IMR-90 (cell line): ENCODE measurements at regions not wholly inside any gene's neighbourhood (a gene's known extent, or its start where the extent isn't known, plus 50 kb on each side); places are given as distances from the start of the nearest gene placed in this dataset.

Experiments
- ATAC-seq: fragments of 200-7000 bp; cut with Tn5 transposase; 2 replicates; pipeline ENCODE4 v1.9.1; 2020; ENCODE audit warnings: low read depth, mild to moderate bottlenecking, moderate library complexity
- BruUV-seq: library from RNA; stranded (reverse); fragments of 400-500 nt; replicated peaks from 2 replicates; lab custom pipeline; 2021; lab: Mats Ljungman, UMichigan
- CTCF ChIA-PET: fragments of 300-600 bp; formaldehyde crosslinking; extraction: SDS; loops from one replicate; lab custom pipeline; 2021; ENCODE audit warnings: antibody characterized with exemption; lab: Yijun Ruan, JAX
- POLR2A ChIA-PET: fragments of 300-600 bp; sonication (Branson Sonifier 250); formaldehyde crosslinking; loops from one replicate; lab custom pipeline; 2022; ENCODE audit warnings: antibody characterized with exemption; ENCODE audit not compliant: unreplicated experiment; lab: Charles Lee
- DNase-seq: peaks from one replicate; pipeline ENCODE4 v3.0.0; 2013
- H2AFZ ChIP-seq: replicated peaks from 2 replicates; pipeline ENCODE3; 2013; ENCODE audit warnings: low read length, mild to moderate bottlenecking; ENCODE audit not compliant: poor library complexity
- H2AK5ac ChIP-seq: 2 replicates; pipeline ENCODE4 v1.6.1; 2013; ENCODE audit warnings: low read depth, low read length, inconsistent platforms
- H2AK9ac ChIP-seq: replicated peaks from 2 replicates; pipeline ENCODE3; 2013; ENCODE audit warnings: mild to moderate bottlenecking, low read depth, low read length, moderate library complexity; ENCODE audit not compliant: poor library complexity
- H2BK120ac ChIP-seq: 2 replicates; pipeline ENCODE4 v1.6.1; 2013; ENCODE audit warnings: low read depth, low read length, inconsistent platforms
- H2BK15ac ChIP-seq: 3 replicates; pipeline ENCODE4 v1.6.1; 2013; ENCODE audit warnings: low read depth, low read length, inconsistent platforms
- H2BK20ac ChIP-seq: 2 replicates; pipeline ENCODE4 v1.6.1; 2013; ENCODE audit warnings: low read depth, mild to moderate bottlenecking, inconsistent platforms, low read length, moderate library complexity
- H2BK5ac ChIP-seq: 2 replicates; pipeline ENCODE4 v1.6.1; 2013; ENCODE audit warnings: mild to moderate bottlenecking, low read depth, low read length, inconsistent platforms; ENCODE audit not compliant: poor library complexity, severe bottlenecking
- H3K14ac ChIP-seq: replicated peaks from 2 replicates; pipeline ENCODE4 v1.6.1; 2013; ENCODE audit warnings: low read depth, low read length, inconsistent platforms
- H3K18ac ChIP-seq: 2 replicates; pipeline ENCODE4 v1.6.1; 2013; ENCODE audit warnings: low read depth, low read length, control low read depth
- H3K23ac ChIP-seq: 2 replicates; pipeline ENCODE4 v1.6.1; 2013; ENCODE audit warnings: low read depth, low read length, inconsistent platforms
- H3K27ac ChIP-seq: 2 replicates; pipeline ENCODE4 v1.5.1; 2013; ENCODE audit warnings: mild to moderate bottlenecking, control low read depth, low read length; ENCODE audit not compliant: insufficient read depth
- H3K27me3 ChIP-seq: 2 replicates; pipeline ENCODE4 v1.6.1; 2013; ENCODE audit warnings: low read length; ENCODE audit not compliant: control insufficient read depth, insufficient read depth
- H3K36me3 ChIP-seq: 2 replicates; pipeline ENCODE4 v1.6.1; 2013; ENCODE audit warnings: low read length, mixed read lengths; ENCODE audit not compliant: control insufficient read depth, insufficient read depth
- H3K4ac ChIP-seq: 2 replicates; pipeline ENCODE4 v1.6.1; 2013; ENCODE audit warnings: low read depth, low read length, inconsistent platforms
- H3K4me1 ChIP-seq: 2 replicates; pipeline ENCODE4 v1.6.1; 2013; ENCODE audit warnings: low read length, mixed read lengths; ENCODE audit not compliant: control insufficient read depth, insufficient read depth
- H3K4me2 ChIP-seq: 2 replicates; pipeline ENCODE4 v1.6.1; 2013; ENCODE audit warnings: low read depth, mild to moderate bottlenecking, control low read depth, low read length, moderate library complexity
- H3K4me3 ChIP-seq: 2 replicates; pipeline ENCODE4 v1.5.1; 2013; ENCODE audit warnings: low read depth, mild to moderate bottlenecking, control low read depth, low read length, moderate library complexity; ENCODE audit not compliant: insufficient read depth
- H3K56ac ChIP-seq: 2 replicates; pipeline ENCODE4 v1.6.1; 2013; ENCODE audit warnings: low read length, inconsistent platforms; ENCODE audit not compliant: insufficient read depth; ENCODE audit errors: extremely low read depth
- H3K79me1 ChIP-seq, 2 experiments: 2 replicates each; pipeline ENCODE4 v1.6.1; 2013; ENCODE audit warnings: low read length in 2 of 2, inconsistent platforms in 1 of 2, low read depth in 1 of 2
- H3K9ac ChIP-seq: 2 replicates; pipeline ENCODE4 v1.6.1; 2013; ENCODE audit warnings: low read depth, low read length, control low read depth
- H3K9me1 ChIP-seq: 2 replicates; pipeline ENCODE4 v1.6.1; 2013; ENCODE audit warnings: low read length, inconsistent platforms; ENCODE audit not compliant: insufficient read depth
- H3K9me3 ChIP-seq: 2 replicates; pipeline ENCODE4 v1.6.1; 2013; ENCODE audit warnings: low read length; ENCODE audit not compliant: control insufficient read depth, insufficient read depth
- H4K20me1 ChIP-seq: 2 replicates; pipeline ENCODE4 v1.6.1; 2013; ENCODE audit warnings: low read length, inconsistent platforms; ENCODE audit not compliant: insufficient read depth
- H4K5ac ChIP-seq: 2 replicates; pipeline ENCODE4 v1.6.1; 2013; ENCODE audit warnings: mild to moderate bottlenecking, low read depth, low read length, control low read depth
- H4K8ac ChIP-seq, 2 experiments: 2 replicates each; pipeline ENCODE4 v1.6.1; 2013; ENCODE audit warnings: low read depth in 2 of 2, low read length in 2 of 2, control low read depth in 1 of 2, inconsistent platforms in 1 of 2
- H4K91ac ChIP-seq: 2 replicates; pipeline ENCODE4 v1.6.1; 2013; ENCODE audit warnings: low read depth, low read length, inconsistent platforms; ENCODE audit not compliant: insufficient read depth
- BHLHE40 ChIP-seq: fragments of 150-350 bp; IDR thresholded peaks from 2 replicates; pipeline ENCODE4 v1.6.1; 2016; ENCODE audit warnings: mild to moderate bottlenecking, low read depth, low read length
- CEBPB ChIP-seq: IDR thresholded peaks from 2 replicates; pipeline ENCODE4 v1.6.1; 2012; ENCODE audit warnings: low read depth, low read length, improper control_type of control experiment
- CHD1 ChIP-seq: IDR thresholded peaks from 2 replicates; pipeline ENCODE4 v1.6.1; 2012; ENCODE audit warnings: low read depth, low read length, improper control_type of control experiment
- CTCF ChIP-seq: conservative IDR thresholded peaks from 2 replicates; pipeline ENCODE4 v1.5.1; 2012; ENCODE audit warnings: mild to moderate bottlenecking, low read depth, low read length, improper control_type of control experiment
- ELK1 ChIP-seq: fragments of 150-350 bp; IDR thresholded peaks from 2 replicates; pipeline ENCODE4 v1.6.1; 2016; ENCODE audit warnings: low read depth, mild to moderate bottlenecking, low read length, moderate library complexity, borderline replicate concordance
- FOS ChIP-seq: fragments of 150-350 bp; IDR thresholded peaks from 2 replicates; pipeline ENCODE4 v1.6.1; 2016; ENCODE audit warnings: low read depth, low read length
- MAFK ChIP-seq: IDR thresholded peaks from 2 replicates; pipeline ENCODE4 v1.6.1; 2012; ENCODE audit warnings: low read depth, low read length, improper control_type of control experiment
- MAZ ChIP-seq: IDR thresholded peaks from 2 replicates; pipeline ENCODE4 v1.6.1; 2012; ENCODE audit warnings: low read depth, mild to moderate bottlenecking, low read length, improper control_type of control experiment, moderate library complexity, borderline replicate concordance
- MXI1 ChIP-seq: IDR thresholded peaks from 2 replicates; pipeline ENCODE4 v1.6.1; 2012; ENCODE audit warnings: low read depth, mild to moderate bottlenecking, low read length, moderate library complexity, borderline replicate concordance
- NFE2L2 ChIP-seq: fragments of 150-350 bp; IDR thresholded peaks from 2 replicates; pipeline ENCODE4 v1.6.1; 2016; ENCODE audit warnings: low read depth, mild to moderate bottlenecking, low read length
- RAD21 ChIP-seq: IDR thresholded peaks from 2 replicates; pipeline ENCODE4 v1.6.1; 2012; ENCODE audit warnings: low read length, improper control_type of control experiment
- RCOR1 ChIP-seq: IDR thresholded peaks from 2 replicates; pipeline ENCODE4 v1.6.1; 2012; ENCODE audit warnings: mild to moderate bottlenecking, low read length, improper control_type of control experiment; ENCODE audit not compliant: insufficient replicate concordance
- USF2 ChIP-seq: fragments of 150-350 bp; IDR thresholded peaks from 2 replicates; pipeline ENCODE4 v1.6.1; 2017; ENCODE audit warnings: mild to moderate bottlenecking, antibody characterized with exemption, low read length, low read depth
- WGBS, 2 experiments: methylation state at CpG; one replicate each; pipeline versions ENCODE4 v1.1.5 to v1.1.7; 2013; ENCODE audit warnings: missing lambda C conversion rate in 2 of 2; ENCODE audit not compliant: insufficient read length in 1 of 2; ENCODE audit errors: extremely low coverage in 2 of 2; 5-methylcytosine and 5-hydroxymethylcytosine counted together
- dilution Hi-C: fragments of 300-500 bp; cut with HindIII; formaldehyde crosslinking; loops from one replicate; pipeline ENCODE4 v1.14.3; 2018; ENCODE audit warnings: low sequenced_read_pairs; ENCODE audit not compliant: unreplicated experiment
- in situ Hi-C: fragments of 300-500 bp; cut with MboI; formaldehyde crosslinking; loops from 3 replicates; pipeline ENCODE4 v1.14.3; 2019; ENCODE audit warnings: low sequenced_read_pairs, inconsistent platforms, mixed read lengths
- intact Hi-C: fragments of 100-400 bp; cut with micrococcal nuclease; formaldehyde crosslinking; loops from 2 replicates; pipeline ENCODE4 v1.10.0; 2022

- Histone ChIP-seq H4K91ac (peak overlapping the region; percentile 67), H3K36me3 (no peaks in the 10 kb centered on the region), H3K9me3 (no peaks in the 10 kb centered on the region), H4K8ac (peak overlapping the region; percentile 12 to 82; a peak in 3 of 4 replicates), H3K14ac (peak overlapping the region; percentile 76), H3K27ac (peak overlapping the region; percentile 96), H2BK20ac (peak overlapping the region; percentile 79), H3K4ac (peak overlapping the region; percentile 84), H2AK9ac (no peak overlapping the region), H2BK15ac (peak overlapping the region; percentile 76), H3K9me1 (peaks cover 3% of the 10 kb centered on the region), H3K4me2 (no peak overlapping the region), H4K20me1 (no peaks in the 10 kb centered on the region), H3K23ac (0 out of 2 replicates have a peak overlapping the region, but pooled peaks have one; percentile 23), H4K5ac (peak overlapping the region; percentile 81), H3K56ac (no peak overlapping the region), H3K4me3 (no peak overlapping the region), H3K27me3 (no peaks in the 10 kb centered on the region), H2AK5ac (peak overlapping the region; percentile 95), H2BK5ac (peak overlapping the region; percentile 99), H3K9ac (no peak overlapping the region), H3K79me1 (peaks cover 0 to 4% of the 10 kb centered on the region in 2 experiments; a peak in 2 of 4 replicates), H2BK120ac (peak overlapping the region; percentile 89), H3K18ac (peak overlapping the region; percentile 96), H3K4me1 (peaks cover 16% of the 10 kb centered on the region), H2AFZ (no peak overlapping the region)
- no peak for TF ChIP-seq ELK1
- no peak for TF ChIP-seq FOS
- no peak for TF ChIP-seq RAD21
- TF ChIP-seq USF2 = no peak
- TF ChIP-seq MAZ = no peak
- TF ChIP-seq CTCF = no peak
- TF ChIP-seq MAFK = no peak
- TF ChIP-seq NFE2L2 = no peak
- TF ChIP-seq RCOR1 = no peak
- no peak for TF ChIP-seq CEBPB
- no peak for TF ChIP-seq CHD1
- no peak for TF ChIP-seq MXI1
- no peak for TF ChIP-seq BHLHE40
- in situ Hi-C loops (no loop called here), dilution Hi-C loops (no loop called here), intact Hi-C loops (no loop called here)
- DNase-seq = no peak
- no peak for ATAC-seq
- ChIA-PET POLR2A (no interaction called here), CTCF (interaction anchor here (0.9 to 3.2 kb wide), 2 partner anchors 17 to 145 kb away, joined by 3 to 15 read pairs; no protein-coding TSS in a partner anchor)
- no TSS peak for BruUV-seq
- no CpG with 5 or more reads among the region's 2 CpGs for WGBS, 2 experiments
These were observed 69.8 kb downstream of the GJA1 start for GRCh38 chr6:121505284-121505683.
